OCI-LY7 (cell line): ENCODE measurements at regions not wholly inside any gene's neighbourhood (a gene's known extent, or its start where the extent isn't known, plus 50 kb on each side); places are given as distances from the start of the nearest gene placed in this dataset.

Source experiments
- EZH2phosphoT487 ChIP-seq: fragments of 200-600 bp; sonication (generic); IDR thresholded peaks from 2 replicates; pipeline ENCODE4 v1.6.1; 2018; ENCODE audit warnings: low read depth, borderline replicate concordance, mild to moderate bottlenecking, mixed run types, antibody characterized with exemption, low read length, moderate library complexity, mixed read lengths
- TF ChIP-seq, protein P1 (sequence below): fragments of 200-600 bp; sonication (generic); conservative IDR thresholded peaks from 2 replicates; pipeline ENCODE4 v1.5.1; 2014; ENCODE audit warnings: mild to moderate bottlenecking, antibody characterized with exemption, low read length, moderate library complexity, mixed read lengths

DNA sequence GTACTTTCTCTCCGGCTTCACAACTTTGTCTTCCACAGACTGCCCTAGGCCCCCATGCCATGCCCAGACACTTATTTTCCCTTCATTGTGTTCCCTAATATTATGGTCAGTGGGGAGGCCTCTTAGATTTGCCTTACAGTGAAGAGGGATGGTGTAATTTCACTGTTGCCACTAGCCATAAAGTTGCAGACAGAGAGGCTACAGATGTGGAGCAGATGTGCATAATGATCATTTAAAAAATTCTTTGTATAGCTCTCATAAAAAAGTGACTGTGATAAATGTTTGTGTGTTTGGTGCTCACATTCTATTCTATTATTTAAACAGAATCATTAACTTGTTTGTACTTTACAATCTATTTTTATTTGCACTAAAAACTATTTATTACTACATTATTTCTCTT is 67.5 kb upstream of the FN1 start:
- TF ChIP-seq, protein P1, sequence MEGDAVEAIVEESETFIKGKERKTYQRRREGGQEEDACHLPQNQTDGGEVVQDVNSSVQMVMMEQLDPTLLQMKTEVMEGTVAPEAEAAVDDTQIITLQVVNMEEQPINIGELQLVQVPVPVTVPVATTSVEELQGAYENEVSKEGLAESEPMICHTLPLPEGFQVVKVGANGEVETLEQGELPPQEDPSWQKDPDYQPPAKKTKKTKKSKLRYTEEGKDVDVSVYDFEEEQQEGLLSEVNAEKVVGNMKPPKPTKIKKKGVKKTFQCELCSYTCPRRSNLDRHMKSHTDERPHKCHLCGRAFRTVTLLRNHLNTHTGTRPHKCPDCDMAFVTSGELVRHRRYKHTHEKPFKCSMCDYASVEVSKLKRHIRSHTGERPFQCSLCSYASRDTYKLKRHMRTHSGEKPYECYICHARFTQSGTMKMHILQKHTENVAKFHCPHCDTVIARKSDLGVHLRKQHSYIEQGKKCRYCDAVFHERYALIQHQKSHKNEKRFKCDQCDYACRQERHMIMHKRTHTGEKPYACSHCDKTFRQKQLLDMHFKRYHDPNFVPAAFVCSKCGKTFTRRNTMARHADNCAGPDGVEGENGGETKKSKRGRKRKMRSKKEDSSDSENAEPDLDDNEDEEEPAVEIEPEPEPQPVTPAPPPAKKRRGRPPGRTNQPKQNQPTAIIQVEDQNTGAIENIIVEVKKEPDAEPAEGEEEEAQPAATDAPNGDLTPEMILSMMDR: no peak
- TF ChIP-seq EZH2phosphoT487: no peak
